OCI-LY7 (cell line): ENCODE measurements at regions not wholly inside any gene's neighbourhood (a gene's known extent, or its start where the extent isn't known, plus 50 kb on each side); places are given as distances from the start of the nearest gene placed in this dataset.

Source experiments
- BruUV-seq: library from RNA; stranded (reverse); fragments of 400-500 nt; replicated peaks from 2 replicates; lab custom pipeline; 2021; lab: Mats Ljungman, UMichigan
- CTCF ChIA-PET: fragments of 300-600 bp; sonication (Branson Sonifier 250); formaldehyde crosslinking; loops from one replicate; lab custom pipeline; 2022; ENCODE audit warnings: antibody characterized with exemption; ENCODE audit not compliant: unreplicated experiment; lab: Charles Lee
- POLR2A ChIA-PET: fragments of 300-600 bp; sonication (Branson Sonifier 250); formaldehyde crosslinking; loops from one replicate; lab custom pipeline; 2022; ENCODE audit warnings: antibody characterized with exemption; lab: Charles Lee
- DNase-seq: peaks from one replicate; pipeline ENCODE4 v3.0.0-alpha.2; 2015; ENCODE audit warnings: low spot score
- H2AFZ ChIP-seq: fragments of 200-600 bp; sonication (generic), shearing (Covaris generic); 2 replicates; pipeline ENCODE4 v1.6.1; 2014; ENCODE audit warnings: mild to moderate bottlenecking, antibody characterized with exemption, low read length, moderate library complexity
- H3K27ac ChIP-seq: fragments of 200-600 bp; sonication (generic); 2 replicates; pipeline ENCODE4 v1.5.1; 2014; ENCODE audit warnings: mixed run types, low read depth, mild to moderate bottlenecking, moderate library complexity, low read length, inconsistent platforms; ENCODE audit not compliant: poor library complexity, severe bottlenecking
- H3K36me3 ChIP-seq: fragments of 200-600 bp; sonication (generic); 2 replicates; pipeline ENCODE4 v1.6.1; 2014; ENCODE audit warnings: mild to moderate bottlenecking, antibody characterized with exemption, low read length, moderate library complexity, mixed read lengths; ENCODE audit not compliant: insufficient read depth
- H3K4me1 ChIP-seq: fragments of 200-600 bp; sonication (generic); 2 replicates; pipeline ENCODE4 v1.5.1; 2014; ENCODE audit warnings: mild to moderate bottlenecking, low read length; ENCODE audit not compliant: insufficient read depth, poor library complexity, severe bottlenecking
- H3K4me2 ChIP-seq: fragments of 200-600 bp; sonication (generic); 2 replicates; pipeline ENCODE4 v1.6.1; 2014; ENCODE audit warnings: mild to moderate bottlenecking, low read length
- H3K4me3 ChIP-seq: fragments of 200-600 bp; sonication (generic); 2 replicates; pipeline ENCODE4 v1.5.1; 2014; ENCODE audit warnings: mild to moderate bottlenecking, low read depth, low read length; ENCODE audit not compliant: poor library complexity, severe bottlenecking
- H3K79me2 ChIP-seq: fragments of 200-600 bp; sonication (generic); 2 replicates; pipeline ENCODE4 v1.6.1; 2016; ENCODE audit warnings: low read depth, mild to moderate bottlenecking, low read length, moderate library complexity, mixed read lengths; ENCODE audit not compliant: insufficient read depth
- H3K9me2 ChIP-seq: fragments of 200-600 bp; sonication (generic); 2 replicates; pipeline ENCODE4 v1.6.1; 2016; ENCODE audit warnings: mild to moderate bottlenecking, low read length, mixed read lengths; ENCODE audit not compliant: insufficient read depth
- H3K9me3 ChIP-seq: fragments of 200-600 bp; sonication (generic); 2 replicates; pipeline ENCODE4 v1.6.1; 2014; ENCODE audit warnings: mild to moderate bottlenecking, mixed run types, low read length, mixed read lengths
- H4K20me1 ChIP-seq: fragments of 200-600 bp; sonication (generic); 2 replicates; pipeline ENCODE4 v1.6.1; 2014; ENCODE audit warnings: mild to moderate bottlenecking, antibody characterized with exemption, low read length, moderate library complexity, mixed read lengths; ENCODE audit not compliant: insufficient read depth
- CTCF ChIP-seq: fragments of 200-600 bp; sonication (generic); conservative IDR thresholded peaks from 2 replicates; pipeline ENCODE4 v1.5.1; 2014; ENCODE audit warnings: mild to moderate bottlenecking, antibody characterized with exemption, low read length, moderate library complexity, mixed read lengths
- EZH2phosphoT487 ChIP-seq: fragments of 200-600 bp; sonication (generic); IDR thresholded peaks from 2 replicates; pipeline ENCODE4 v1.6.1; 2018; ENCODE audit warnings: low read depth, borderline replicate concordance, mild to moderate bottlenecking, mixed run types, antibody characterized with exemption, low read length, moderate library complexity, mixed read lengths
- intact Hi-C: fragments of 100-400 bp; cut with micrococcal nuclease; formaldehyde crosslinking; loops from one replicate; pipeline ENCODE4 v1.10.0; 2022; ENCODE audit not compliant: unreplicated experiment

GRCh38 chr19:57025491-57025890 is 94.3 kb upstream of the USP29 start:
- ChIA-PET CTCF (no interaction called here), POLR2A (no interaction called here)
- Histone ChIP-seq H3K79me2 (no peaks in the 10 kb centered on the region), H2AFZ (no peak overlapping the region), H3K4me3 (no peak overlapping the region), H3K4me1 (no peaks in the 10 kb centered on the region), H3K27ac (no peak overlapping the region), H3K36me3 (no peaks in the 10 kb centered on the region), H3K9me3 (no peaks in the 10 kb centered on the region), H4K20me1 (no peaks in the 10 kb centered on the region), H3K4me2 (no peak overlapping the region), H3K9me2 (no peaks in the 10 kb centered on the region)
- TF ChIP-seq EZH2phosphoT487, result no peak
- no peak for TF ChIP-seq CTCF
- no TSS peak for BruUV-seq
- no peak for DNase-seq
- intact Hi-C loops, result no loop called here

- intact Hi-C loops, result no loop called here
Observed at GRCh38 chr19:57026476-57026875, 93.3 kb upstream of the USP29 start.

GRCh38 chr19:57027360-57027759 is 92.4 kb upstream of the USP29 start:
- Histone ChIP-seq H3K9me3 (no peaks in the 10 kb centered on the region), H3K4me1 (no peaks in the 10 kb centered on the region), H3K79me2 (no peaks in the 10 kb centered on the region), H3K4me3 (no peak overlapping the region), H3K27ac (no peak overlapping the region), H4K20me1 (no peaks in the 10 kb centered on the region), H2AFZ (no peak overlapping the region), H3K4me2 (no peak overlapping the region), H3K36me3 (no peaks in the 10 kb centered on the region), H3K9me2 (no peaks in the 10 kb centered on the region)
- ChIA-PET CTCF (no interaction called here), POLR2A (no interaction called here)
- BruUV-seq, result no TSS peak
- TF ChIP-seq EZH2phosphoT487 (no peak), CTCF (no peak)
- DNase-seq, result no peak
- intact Hi-C loops, result no loop called here

More at GRCh38 chr19:57026476-57026875, 93.3 kb upstream of the USP29 start:
- TF ChIP-seq CTCF (no peak), EZH2phosphoT487 (no peak)
- Histone ChIP-seq H3K79me2 (no peaks in the 10 kb centered on the region), H3K9me2 (no peaks in the 10 kb centered on the region), H2AFZ (no peak overlapping the region), H3K4me2 (no peak overlapping the region), H3K9me3 (no peaks in the 10 kb centered on the region), H3K36me3 (no peaks in the 10 kb centered on the region), H3K27ac (no peak overlapping the region), H3K4me3 (no peak overlapping the region), H4K20me1 (no peaks in the 10 kb centered on the region), H3K4me1 (no peaks in the 10 kb centered on the region)
- DNase-seq, result no peak
- BruUV-seq, result no TSS peak
- ChIA-PET POLR2A (no interaction called here), CTCF (no interaction called here)
